Nephron (organoid): ENCODE measurements at regions not wholly inside any gene's neighbourhood (a gene's known extent, or its start where the extent isn't known, plus 50 kb on each side); places are given as distances from the start of the nearest gene placed in this dataset.

Experiments used
- H3K27ac Mint-ChIP-seq, 3 experiments: 2 replicates each; pipeline ENCODE4 v1.8.0; 2020; ENCODE audit warnings: mixed read lengths in 3 of 3, mild to moderate bottlenecking in 2 of 3, moderate library complexity in 1 of 3
- H3K27me3 Mint-ChIP-seq: 2 replicates; pipeline ENCODE4 v1.8.0; 2021; ENCODE audit warnings: low read depth, mild to moderate bottlenecking, moderate library complexity, mixed read lengths
- H3K36me3 Mint-ChIP-seq: 2 replicates; pipeline ENCODE4 v1.8.0; 2020; ENCODE audit warnings: low read depth, mixed read lengths
- H3K4me1 Mint-ChIP-seq: 2 replicates; pipeline ENCODE4 v1.8.0; 2020; ENCODE audit warnings: mixed read lengths
- H3K4me3 Mint-ChIP-seq, 3 experiments: 2 replicates each; pipeline ENCODE4 v1.8.0; 2020; ENCODE audit warnings: mild to moderate bottlenecking in 3 of 3, mixed read lengths in 3 of 3, moderate library complexity in 2 of 3
- H3K9me3 Mint-ChIP-seq: 2 replicates; pipeline ENCODE4 v1.8.0; 2020; ENCODE audit warnings: mixed read lengths
- TF ChIP-seq, protein P1 (sequence below), 3 experiments: fragments of 200-600 bp; sonication (generic); IDR thresholded peaks; one replicate each; pipeline ENCODE4 v1.5.0; 2021; ENCODE audit warnings: antibody characterized with exemption in 3 of 3; ENCODE audit not compliant: unreplicated experiment in 3 of 3

DNA sequence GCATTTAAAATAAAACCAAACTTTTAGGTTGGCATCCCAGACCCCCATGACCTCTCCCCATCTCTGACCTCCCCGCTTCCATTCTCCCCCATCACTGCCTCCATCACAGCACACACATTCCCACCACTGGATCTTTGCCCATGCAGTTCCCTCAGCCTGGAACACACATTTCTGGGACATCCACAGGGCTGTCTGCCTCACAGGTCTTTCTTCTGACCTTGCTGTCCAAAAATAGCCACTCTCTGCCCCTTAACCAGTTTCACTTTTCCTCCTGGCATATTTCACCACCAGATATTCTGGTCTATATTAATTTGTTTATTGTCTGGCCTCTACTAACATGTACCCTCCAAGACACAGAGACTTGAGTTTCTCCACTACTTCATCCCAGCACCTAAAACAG is 75.2 kb upstream of the PRDM11 start:
- peaks cover 7% of the 10 kb centered on the region for H3K9me3 Mint-ChIP-seq
- TF ChIP-seq, protein P1, sequence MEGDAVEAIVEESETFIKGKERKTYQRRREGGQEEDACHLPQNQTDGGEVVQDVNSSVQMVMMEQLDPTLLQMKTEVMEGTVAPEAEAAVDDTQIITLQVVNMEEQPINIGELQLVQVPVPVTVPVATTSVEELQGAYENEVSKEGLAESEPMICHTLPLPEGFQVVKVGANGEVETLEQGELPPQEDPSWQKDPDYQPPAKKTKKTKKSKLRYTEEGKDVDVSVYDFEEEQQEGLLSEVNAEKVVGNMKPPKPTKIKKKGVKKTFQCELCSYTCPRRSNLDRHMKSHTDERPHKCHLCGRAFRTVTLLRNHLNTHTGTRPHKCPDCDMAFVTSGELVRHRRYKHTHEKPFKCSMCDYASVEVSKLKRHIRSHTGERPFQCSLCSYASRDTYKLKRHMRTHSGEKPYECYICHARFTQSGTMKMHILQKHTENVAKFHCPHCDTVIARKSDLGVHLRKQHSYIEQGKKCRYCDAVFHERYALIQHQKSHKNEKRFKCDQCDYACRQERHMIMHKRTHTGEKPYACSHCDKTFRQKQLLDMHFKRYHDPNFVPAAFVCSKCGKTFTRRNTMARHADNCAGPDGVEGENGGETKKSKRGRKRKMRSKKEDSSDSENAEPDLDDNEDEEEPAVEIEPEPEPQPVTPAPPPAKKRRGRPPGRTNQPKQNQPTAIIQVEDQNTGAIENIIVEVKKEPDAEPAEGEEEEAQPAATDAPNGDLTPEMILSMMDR (IDR thresholded peaks at IDR 0.05; ENCODE audit: unreplicated experiment in 3 of 3) = no peak
- no peak overlapping the region for H3K4me3 Mint-ChIP-seq
- no peaks in the 10 kb centered on the region for H3K36me3 Mint-ChIP-seq
- peaks cover 18% of the 10 kb centered on the region for H3K27me3 Mint-ChIP-seq
- no peak overlapping the region for H3K27ac Mint-ChIP-seq
- H3K4me1 Mint-ChIP-seq = no peaks in the 10 kb centered on the region

GRCh38 chr11:45073685-45074141 is 72.7 kb upstream of the PRDM11 start:
- H3K4me1 Mint-ChIP-seq = peaks cover 7% of the 10 kb centered on the region
- H3K4me3 Mint-ChIP-seq = no peak overlapping the region
- H3K27me3 Mint-ChIP-seq = peaks cover 17% of the 10 kb centered on the region
- TF ChIP-seq, protein P1 (IDR thresholded peaks at IDR 0.05; ENCODE audit: unreplicated experiment in 3 of 3) = no peak
- no peaks in the 10 kb centered on the region for H3K9me3 Mint-ChIP-seq
- H3K27ac Mint-ChIP-seq = no peak overlapping the region
- H3K36me3 Mint-ChIP-seq = no peaks in the 10 kb centered on the region

- H3K36me3 Mint-ChIP-seq = no peaks in the 10 kb centered on the region
- H3K27ac Mint-ChIP-seq = no peak overlapping the region
- no peak overlapping the region for H3K4me3 Mint-ChIP-seq
- TF ChIP-seq, protein P1 (IDR thresholded peaks at IDR 0.05; ENCODE audit: unreplicated experiment in 3 of 3) = no peak
- H3K9me3 Mint-ChIP-seq = no peaks in the 10 kb centered on the region
- peaks cover 17% of the 10 kb centered on the region for H3K27me3 Mint-ChIP-seq
- H3K4me1 Mint-ChIP-seq = peaks cover 15% of the 10 kb centered on the region
Observed at GRCh38 chr11:45075519-45075918, 70.9 kb upstream of the PRDM11 start.

GRCh38 chr11:45075952-45076351 is 70.5 kb upstream of the PRDM11 start:
- no peak overlapping the region for H3K27ac Mint-ChIP-seq
- H3K9me3 Mint-ChIP-seq = no peaks in the 10 kb centered on the region
- H3K36me3 Mint-ChIP-seq = no peaks in the 10 kb centered on the region
- H3K4me1 Mint-ChIP-seq = peaks cover 15% of the 10 kb centered on the region
- H3K27me3 Mint-ChIP-seq = peaks cover 17% of the 10 kb centered on the region
- TF ChIP-seq, protein P1 (IDR thresholded peaks at IDR 0.05; ENCODE audit: unreplicated experiment in 3 of 3) = no peak
- no peak overlapping the region for H3K4me3 Mint-ChIP-seq

GRCh38 chr11:45076761-45077160 is 69.7 kb upstream of the PRDM11 start:
- H3K9me3 Mint-ChIP-seq = no peaks in the 10 kb centered on the region
- no peaks in the 10 kb centered on the region for H3K36me3 Mint-ChIP-seq
- no peak overlapping the region for H3K27ac Mint-ChIP-seq
- TF ChIP-seq, protein P1 (IDR thresholded peaks at IDR 0.05; ENCODE audit: unreplicated experiment in 3 of 3) = no peak
- peaks cover 15% of the 10 kb centered on the region for H3K4me1 Mint-ChIP-seq
- H3K27me3 Mint-ChIP-seq = peaks cover 23% of the 10 kb centered on the region
- H3K4me3 Mint-ChIP-seq = no peak overlapping the region

DNA sequence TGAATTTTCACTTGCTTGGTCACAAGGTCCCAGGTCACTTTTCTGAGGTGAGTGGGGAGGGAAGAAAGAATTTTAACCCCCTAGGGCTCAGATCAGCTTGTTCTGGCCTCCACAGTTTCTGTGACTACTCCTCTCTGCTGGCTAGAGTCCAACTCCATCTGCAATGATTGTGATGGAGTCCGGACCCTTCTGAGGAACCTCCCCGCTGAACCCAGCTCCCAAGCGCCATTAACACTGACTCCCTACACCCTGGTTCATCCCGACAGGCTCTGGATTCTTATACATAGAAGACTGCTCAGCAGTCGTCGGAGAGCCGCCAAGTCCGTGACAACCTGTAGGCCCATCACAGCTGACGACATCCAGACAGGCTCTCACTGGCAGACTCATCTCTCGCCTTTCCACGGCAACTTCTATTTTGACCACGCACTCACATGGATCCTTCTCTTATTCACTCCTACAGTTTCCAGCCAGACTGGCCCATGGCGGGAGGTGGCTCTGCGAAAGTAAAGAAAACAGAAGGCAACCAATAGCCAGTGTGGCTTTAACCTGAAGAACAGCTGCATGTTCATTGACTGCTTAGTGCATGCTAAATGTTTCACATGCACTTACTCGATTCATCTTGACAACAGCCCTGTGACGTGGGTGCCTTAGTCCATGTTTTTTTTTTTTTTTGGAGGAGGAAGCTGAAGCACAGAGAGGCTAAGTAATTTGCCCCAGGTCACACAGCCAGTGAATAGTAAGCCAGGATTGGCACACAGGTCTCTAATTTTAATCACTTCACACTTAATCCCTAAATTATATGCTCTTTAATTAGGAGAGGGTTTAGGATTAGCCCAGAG is 68.0 kb upstream of the PRDM11 start:
- peaks cover 29% of the 10 kb centered on the region for H3K27me3 Mint-ChIP-seq
- H3K36me3 Mint-ChIP-seq = no peaks in the 10 kb centered on the region
- H3K27ac Mint-ChIP-seq = peak overlapping the region in 2 of 3 experiments; percentile 21 to 22
- H3K4me1 Mint-ChIP-seq = peaks cover 15% of the 10 kb centered on the region
- H3K9me3 Mint-ChIP-seq = no peaks in the 10 kb centered on the region
- no peak overlapping the region for H3K4me3 Mint-ChIP-seq
- TF ChIP-seq, protein P1 (IDR thresholded peaks at IDR 0.05; ENCODE audit: unreplicated experiment in 3 of 3) = no peak
